ENCODE measurements at regions not wholly inside any gene's neighbourhood (a gene's known extent, or its start where the extent isn't known, plus 50 kb on each side); places are given as distances from the start of the nearest gene placed in this dataset.
"Not testable (repeated sequence)": the region's sequence is repeated elsewhere in the genome, so short reads cannot be mapped to it uniquely, and the experiment has no call there.

- Histone ChIP-seq H3K27ac (ENCODE audit: low read length) (no peak overlapping the region), H3K36me3 (ENCODE audit: control insufficient read depth in 2 of 2, insufficient read depth in 2 of 2, low read length in 2 of 2) (no peaks in the 10 kb centered on the region), H3K27me3 (ENCODE audit: control insufficient read depth in 1 of 2, insufficient read depth in 2 of 2, low read length in 2 of 2) (no peaks in the 10 kb centered on the region), H3K9ac (ENCODE audit: low read length in 2 of 2) (no peak overlapping the region), H3K4me1 (ENCODE audit: control insufficient read depth, insufficient read depth, low read length) (no peaks in the 10 kb centered on the region), H3K4me3 (ENCODE audit: low read length in 2 of 2) (no peak overlapping the region), H3K9me3 (ENCODE audit: control insufficient read depth in 2 of 2, low read length in 2 of 2) (peaks cover 2 to 3% of the 10 kb centered on the region in 2 donors)
These were observed 594.7 kb downstream of the RAPGEF2 start for GRCh38 chr4:159697322-159698283.

- Histone ChIP-seq H3K36me3 (ENCODE audit: control insufficient read depth in 2 of 2, insufficient read depth in 2 of 2, low read length in 2 of 2) (no peaks in the 10 kb centered on the region), H3K27me3 (ENCODE audit: control insufficient read depth in 1 of 2, insufficient read depth in 2 of 2, low read length in 2 of 2) (no peaks in the 10 kb centered on the region), H3K4me1 (ENCODE audit: control insufficient read depth, insufficient read depth, low read length) (no peaks in the 10 kb centered on the region), H3K9me3 (ENCODE audit: control insufficient read depth in 2 of 2, low read length in 2 of 2) (peaks cover 2 to 3% of the 10 kb centered on the region in 2 donors), H3K9ac (ENCODE audit: low read length in 2 of 2) (no peak overlapping the region), H3K27ac (ENCODE audit: low read length) (no peak overlapping the region), H3K4me3 (ENCODE audit: low read length in 2 of 2) (no peak overlapping the region)
These were observed 595.5 kb downstream of the RAPGEF2 start for GRCh38 chr4:159698336-159698735.

GRCh38 chr4:159702200-159702599 lies 599.3 kb downstream of the RAPGEF2 start:
- Histone ChIP-seq H3K27me3 (ENCODE audit: control insufficient read depth in 1 of 2, insufficient read depth in 2 of 2, low read length in 2 of 2) (no peaks in the 10 kb centered on the region), H3K4me1 (ENCODE audit: control insufficient read depth, insufficient read depth, low read length) (no peaks in the 10 kb centered on the region), H3K9me3 (ENCODE audit: control insufficient read depth in 2 of 2, low read length in 2 of 2) (peaks cover 2 to 3% of the 10 kb centered on the region in 2 donors), H3K9ac (ENCODE audit: low read length in 2 of 2) (no peak overlapping the region), H3K27ac (ENCODE audit: low read length) (no peak overlapping the region), H3K4me3 (ENCODE audit: low read length in 2 of 2) (no peak overlapping the region), H3K36me3 (ENCODE audit: control insufficient read depth in 2 of 2, insufficient read depth in 2 of 2, low read length in 2 of 2) (no peaks in the 10 kb centered on the region)

GRCh38 chr4:159705334-159705733 lies 602.5 kb downstream of the RAPGEF2 start:
- Histone ChIP-seq H3K36me3 (ENCODE audit: control insufficient read depth in 2 of 2, insufficient read depth in 2 of 2, low read length in 2 of 2) (no peaks in the 10 kb centered on the region), H3K27me3 (ENCODE audit: control insufficient read depth in 1 of 2, insufficient read depth in 2 of 2, low read length in 2 of 2) (no peaks in the 10 kb centered on the region), H3K9me3 (ENCODE audit: control insufficient read depth in 2 of 2, low read length in 2 of 2) (peaks cover 0 to 3% of the 10 kb centered on the region in 2 donors), H3K4me3 (ENCODE audit: low read length in 2 of 2) (no peak overlapping the region), H3K4me1 (ENCODE audit: control insufficient read depth, insufficient read depth, low read length) (no peaks in the 10 kb centered on the region), H3K9ac (ENCODE audit: low read length in 2 of 2) (no peak overlapping the region), H3K27ac (ENCODE audit: low read length) (no peak overlapping the region)

- Histone ChIP-seq H3K9ac (ENCODE audit: low read length in 2 of 2) (no peak overlapping the region), H3K4me1 (ENCODE audit: control insufficient read depth, insufficient read depth, low read length) (no peaks in the 10 kb centered on the region), H3K4me3 (ENCODE audit: low read length in 2 of 2) (no peak overlapping the region), H3K27me3 (ENCODE audit: control insufficient read depth in 1 of 2, insufficient read depth in 2 of 2, low read length in 2 of 2) (no peaks in the 10 kb centered on the region), H3K36me3 (ENCODE audit: control insufficient read depth in 2 of 2, insufficient read depth in 2 of 2, low read length in 2 of 2) (no peaks in the 10 kb centered on the region), H3K27ac (ENCODE audit: low read length) (no peak overlapping the region), H3K9me3 (ENCODE audit: control insufficient read depth in 2 of 2, low read length in 2 of 2) (peaks cover 0 to 3% of the 10 kb centered on the region in 2 donors)
These were observed 603.8 kb downstream of the RAPGEF2 start for GRCh38 chr4:159706704-159707103.

GRCh38 chr4:159715180-159715579 lies 612.3 kb downstream of the RAPGEF2 start:
- not testable (repeated sequence) for H3K9ac ChIP-seq (ENCODE audit: low read length in 2 of 2); H3K4me1 ChIP-seq (ENCODE audit: control insufficient read depth, insufficient read depth, low read length); H3K9me3 ChIP-seq (ENCODE audit: control insufficient read depth in 2 of 2, low read length in 2 of 2); H3K36me3 ChIP-seq (ENCODE audit: control insufficient read depth in 2 of 2, insufficient read depth in 2 of 2, low read length in 2 of 2); H3K27me3 ChIP-seq (ENCODE audit: control insufficient read depth in 1 of 2, insufficient read depth in 2 of 2, low read length in 2 of 2); H3K27ac ChIP-seq (ENCODE audit: low read length); H3K4me3 ChIP-seq (ENCODE audit: low read length in 2 of 2)

- H3K9me3 ChIP-seq (ENCODE audit: control insufficient read depth in 2 of 2, low read length in 2 of 2): no peaks in the 10 kb centered on the region
- H3K27ac ChIP-seq (ENCODE audit: low read length): no peak overlapping the region
- no peaks in the 10 kb centered on the region for H3K36me3 ChIP-seq (ENCODE audit: control insufficient read depth in 2 of 2, insufficient read depth in 2 of 2, low read length in 2 of 2)
- H3K27me3 ChIP-seq (ENCODE audit: control insufficient read depth in 1 of 2, insufficient read depth in 2 of 2, low read length in 2 of 2): peaks cover 0 to 2% of the 10 kb centered on the region in 2 donors
- no peak overlapping the region for H3K4me3 ChIP-seq (ENCODE audit: low read length in 2 of 2)
- H3K4me1 ChIP-seq (ENCODE audit: control insufficient read depth, insufficient read depth, low read length): no peaks in the 10 kb centered on the region
- no peak overlapping the region for H3K9ac ChIP-seq (ENCODE audit: low read length in 2 of 2)
These were observed 616.7 kb downstream of the RAPGEF2 start for GRCh38 chr4:159719531-159719930.

GRCh38 chr4:159722052-159722451 lies 619.2 kb downstream of the RAPGEF2 start:
- Histone ChIP-seq H3K27ac (ENCODE audit: low read length) (no peak overlapping the region), H3K27me3 (ENCODE audit: control insufficient read depth in 1 of 2, insufficient read depth in 2 of 2, low read length in 2 of 2) (peaks cover 0 to 2% of the 10 kb centered on the region in 2 donors), H3K9me3 (ENCODE audit: control insufficient read depth in 2 of 2, low read length in 2 of 2) (no peaks in the 10 kb centered on the region), H3K4me1 (ENCODE audit: control insufficient read depth, insufficient read depth, low read length) (no peaks in the 10 kb centered on the region), H3K4me3 (ENCODE audit: low read length in 2 of 2) (no peak overlapping the region), H3K9ac (ENCODE audit: low read length in 2 of 2) (no peak overlapping the region), H3K36me3 (ENCODE audit: control insufficient read depth in 2 of 2, insufficient read depth in 2 of 2, low read length in 2 of 2) (no peaks in the 10 kb centered on the region)

GRCh38 chr4:159722918-159723317 lies 620.0 kb downstream of the RAPGEF2 start:
- Histone ChIP-seq H3K4me3 (ENCODE audit: low read length in 2 of 2) (no peak overlapping the region), H3K9me3 (ENCODE audit: control insufficient read depth in 2 of 2, low read length in 2 of 2) (no peaks in the 10 kb centered on the region), H3K4me1 (ENCODE audit: control insufficient read depth, insufficient read depth, low read length) (no peaks in the 10 kb centered on the region), H3K27me3 (ENCODE audit: control insufficient read depth in 1 of 2, insufficient read depth in 2 of 2, low read length in 2 of 2) (peaks cover 0 to 2% of the 10 kb centered on the region in 2 donors), H3K36me3 (ENCODE audit: control insufficient read depth in 2 of 2, insufficient read depth in 2 of 2, low read length in 2 of 2) (no peaks in the 10 kb centered on the region), H3K27ac (ENCODE audit: low read length) (no peak overlapping the region), H3K9ac (ENCODE audit: low read length in 2 of 2) (no peak overlapping the region)

GRCh38 chr4:159723341-159724048 lies 620.6 kb downstream of the RAPGEF2 start:
- H3K9me3 ChIP-seq (ENCODE audit: control insufficient read depth in 2 of 2, low read length in 2 of 2): no peaks in the 10 kb centered on the region
- no peak overlapping the region for H3K27ac ChIP-seq (ENCODE audit: low read length)
- H3K9ac ChIP-seq (ENCODE audit: low read length in 2 of 2): no peak overlapping the region
- no peaks in the 10 kb centered on the region for H3K36me3 ChIP-seq (ENCODE audit: control insufficient read depth in 2 of 2, insufficient read depth in 2 of 2, low read length in 2 of 2)
- H3K27me3 ChIP-seq (ENCODE audit: control insufficient read depth in 1 of 2, insufficient read depth in 2 of 2, low read length in 2 of 2): peaks cover 0 to 2% of the 10 kb centered on the region in 2 donors
- no peak overlapping the region for H3K4me3 ChIP-seq (ENCODE audit: low read length in 2 of 2)
- no peaks in the 10 kb centered on the region for H3K4me1 ChIP-seq (ENCODE audit: control insufficient read depth, insufficient read depth, low read length)
